ENCODE measurements at regions not wholly inside any gene's neighbourhood (a gene's known extent, or its start where the extent isn't known, plus 50 kb on each side); places are given as distances from the start of the nearest gene placed in this dataset.

DNA sequence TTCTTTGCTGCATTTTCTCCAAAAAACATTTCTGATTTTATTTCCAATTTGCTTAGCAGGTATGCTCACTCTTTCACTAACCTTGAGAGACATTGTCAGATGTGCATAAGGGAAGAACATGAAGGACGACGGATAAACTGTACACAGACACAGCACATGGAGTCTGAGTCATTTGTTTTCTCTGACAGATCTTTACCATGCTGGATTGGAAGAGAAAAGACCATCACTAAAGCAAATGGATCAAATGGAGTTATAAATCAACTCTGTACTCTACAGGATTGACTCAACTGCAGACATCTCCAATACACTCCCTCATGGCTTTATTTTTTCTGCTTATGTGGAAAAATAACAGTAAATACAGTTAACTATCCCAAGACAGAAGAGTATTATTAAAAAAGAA, 90.2 kb upstream of the CTSC start:
- TF ChIP-seq POLR2A (IDR thresholded peaks at IDR 0.05) (no peak), POLR2AphosphoS5 (IDR thresholded peaks at IDR 0.05) (no peak), CTCF (IDR thresholded peaks at IDR 0.05) (no peak)

Measured in gastroesophageal sphincter (tissue), 3 donors.